VCaP (cell line): ENCODE measurements at regions not wholly inside any gene's neighbourhood (a gene's known extent, or its start where the extent isn't known, plus 50 kb on each side); places are given as distances from the start of the nearest gene placed in this dataset.

Experiments used
- H3K27ac ChIP-seq: fragments of 450-650 bp; 2 replicates; pipeline ENCODE4 v1.5.1; 2017
- TF ChIP-seq, protein P1 (sequence below): fragments of 450-650 bp; conservative IDR thresholded peaks from 2 replicates; pipeline ENCODE4 v1.5.1; 2017; ENCODE audit warnings: mild to moderate bottlenecking, moderate library complexity

- no peak overlapping the region for H3K27ac ChIP-seq
- TF ChIP-seq, protein P1, sequence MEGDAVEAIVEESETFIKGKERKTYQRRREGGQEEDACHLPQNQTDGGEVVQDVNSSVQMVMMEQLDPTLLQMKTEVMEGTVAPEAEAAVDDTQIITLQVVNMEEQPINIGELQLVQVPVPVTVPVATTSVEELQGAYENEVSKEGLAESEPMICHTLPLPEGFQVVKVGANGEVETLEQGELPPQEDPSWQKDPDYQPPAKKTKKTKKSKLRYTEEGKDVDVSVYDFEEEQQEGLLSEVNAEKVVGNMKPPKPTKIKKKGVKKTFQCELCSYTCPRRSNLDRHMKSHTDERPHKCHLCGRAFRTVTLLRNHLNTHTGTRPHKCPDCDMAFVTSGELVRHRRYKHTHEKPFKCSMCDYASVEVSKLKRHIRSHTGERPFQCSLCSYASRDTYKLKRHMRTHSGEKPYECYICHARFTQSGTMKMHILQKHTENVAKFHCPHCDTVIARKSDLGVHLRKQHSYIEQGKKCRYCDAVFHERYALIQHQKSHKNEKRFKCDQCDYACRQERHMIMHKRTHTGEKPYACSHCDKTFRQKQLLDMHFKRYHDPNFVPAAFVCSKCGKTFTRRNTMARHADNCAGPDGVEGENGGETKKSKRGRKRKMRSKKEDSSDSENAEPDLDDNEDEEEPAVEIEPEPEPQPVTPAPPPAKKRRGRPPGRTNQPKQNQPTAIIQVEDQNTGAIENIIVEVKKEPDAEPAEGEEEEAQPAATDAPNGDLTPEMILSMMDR: peak; percentile 50
These were observed 286.0 kb upstream of the DEPDC1 start for GRCh38 chr1:68782890-68783289.

GRCh38 chr1:68785328-68785727, 288.4 kb upstream of the DEPDC1 start:
- TF ChIP-seq, protein P1: no peak
- H3K27ac ChIP-seq: no peak overlapping the region

- no peak overlapping the region for H3K27ac ChIP-seq
- TF ChIP-seq, protein P1: no peak
These were observed 291.9 kb upstream of the DEPDC1 start for GRCh38 chr1:68788762-68789161.

DNA sequence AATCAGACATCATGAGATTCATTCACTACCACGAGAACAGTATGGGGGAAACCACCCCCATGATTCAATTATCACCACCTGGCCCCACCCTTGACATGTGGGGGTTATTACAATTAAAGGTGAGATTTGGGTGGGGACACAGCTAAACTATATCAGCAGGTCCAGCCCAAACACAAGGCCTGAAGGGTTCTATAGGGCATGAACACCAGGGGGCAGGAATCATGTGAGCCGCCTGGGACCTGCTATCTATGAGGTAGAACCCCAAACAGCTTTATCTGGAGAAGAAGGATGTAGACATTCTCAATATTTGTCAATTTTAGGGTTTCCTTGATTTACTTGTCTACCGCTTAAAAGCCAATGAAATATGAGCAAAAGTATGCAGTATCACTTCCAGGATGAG, 294.9 kb upstream of the DEPDC1 start:
- TF ChIP-seq, protein P1: no peak

GRCh38 chr1:68795956-68796355, 299.1 kb upstream of the DEPDC1 start:
- no peak overlapping the region for H3K27ac ChIP-seq
- TF ChIP-seq, protein P1: no peak

More for the DNA sequence above, 294.9 kb upstream of the DEPDC1 start:
- no peak overlapping the region for H3K27ac ChIP-seq

DNA sequence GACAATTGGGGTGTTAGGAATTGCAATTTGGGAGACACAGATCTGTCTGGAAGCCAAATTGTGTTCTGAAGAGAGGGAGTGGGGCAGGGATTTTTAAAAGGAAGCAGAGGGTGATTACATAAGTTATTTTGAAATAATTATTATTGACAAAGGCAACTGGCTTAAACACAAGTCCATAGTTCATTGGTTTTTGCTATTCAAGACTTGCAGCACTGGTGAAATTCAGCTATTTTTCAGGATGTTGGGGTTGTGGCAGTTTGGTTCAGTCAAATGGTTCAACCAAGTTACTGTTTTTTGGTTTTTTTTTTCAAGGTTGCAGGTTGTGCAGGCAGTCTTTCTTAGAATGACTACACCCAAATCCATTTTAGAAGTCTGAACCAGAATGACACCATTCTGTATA, 300.0 kb upstream of the DEPDC1 start:
- TF ChIP-seq, protein P1: no peak
- no peak overlapping the region for H3K27ac ChIP-seq

DNA sequence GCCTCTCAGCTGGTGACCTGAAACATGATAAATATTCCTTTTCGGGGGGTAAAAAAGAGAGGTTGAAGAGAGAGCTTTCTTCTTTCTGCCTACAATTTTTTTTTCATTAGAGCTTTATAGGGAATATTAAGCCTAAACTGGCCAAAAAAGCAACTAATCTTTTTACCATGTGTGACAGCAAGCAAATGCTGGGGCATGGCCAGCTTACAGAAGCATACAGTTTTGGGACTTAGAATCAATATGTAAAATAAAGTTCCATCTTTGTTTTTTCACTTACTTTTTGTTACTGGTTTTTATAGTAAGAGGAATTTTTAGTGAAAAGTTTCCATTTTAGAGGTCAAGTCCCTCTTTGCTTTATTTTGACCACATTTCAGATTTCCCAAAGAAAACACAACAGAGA, 301.2 kb upstream of the DEPDC1 start:
- H3K27ac ChIP-seq: no peak overlapping the region
- TF ChIP-seq, protein P1: no peak

DNA sequence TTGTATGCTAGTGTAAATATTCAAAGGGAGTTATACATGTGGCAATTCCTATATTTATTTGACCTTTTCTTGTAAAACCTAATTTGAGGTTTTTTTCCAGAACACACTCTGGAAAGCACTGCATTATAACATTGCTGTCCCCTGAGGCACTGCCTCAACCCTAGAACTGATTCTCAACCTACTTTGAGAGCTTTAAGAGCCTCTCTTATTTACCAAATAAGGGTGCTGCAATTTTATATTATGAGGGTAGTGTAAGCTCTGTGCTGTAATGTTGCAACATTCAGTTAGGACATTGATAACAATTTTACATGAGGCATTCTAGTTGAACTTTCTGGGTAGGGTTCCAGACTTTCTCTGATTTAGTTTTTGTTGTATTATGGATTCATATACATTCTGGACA, 302.2 kb upstream of the DEPDC1 start:
- TF ChIP-seq, protein P1: no peak
- no peak overlapping the region for H3K27ac ChIP-seq
